K562 (cell line): ENCODE measurements at regions not wholly inside any gene's neighbourhood (a gene's known extent, or its start where the extent isn't known, plus 50 kb on each side); places are given as distances from the start of the nearest gene placed in this dataset.

Experiments used
- ATAC-seq: fragments of 200-7000 bp; cut with Tn5 transposase; 3 replicates; pipeline ENCODE4 v1.9.1; 2020; ENCODE audit warnings: moderate library complexity
- BruUV-seq: library from RNA; stranded (reverse); fragments of 400-500 nt; replicated peaks from 2 replicates; lab custom pipeline; 2021; lab: Mats Ljungman, UMichigan
- CTCF ChIA-PET: fragments of 300-600 bp; formaldehyde crosslinking; extraction: SDS; loops from one replicate; lab custom pipeline; 2021; ENCODE audit warnings: low intra/inter-chr PET ratio; lab: Yijun Ruan, JAX
- POLR2A ChIA-PET: fragments of 300-600, 350-650 bp; sonication (Branson Sonifier 250); formaldehyde crosslinking; extraction: SDS; loops from one replicate; lab custom pipeline; 2021; ENCODE audit warnings: antibody characterized with exemption, inconsistent platforms; lab: Yijun Ruan, JAX
- DNase-seq, 4 experiments: peaks; one replicate each; pipeline versions ENCODE4 v3.0.0 to v3.0.0-alpha.2; 2011 to 2018; ENCODE audit warnings: low spot score in 3 of 4, mixed read lengths in 3 of 4; ENCODE audit errors: extremely low read depth in 1 of 4
- FAIRE-seq: peaks from 2 replicates; lab custom pipeline; 2011; peaks lifted over from hg19 to GRCh38; lab: Jason Lieb, UNC
- H2AFZ ChIP-seq: 2 replicates; pipeline ENCODE4 v1.6.0; 2011; ENCODE audit warnings: low read depth, low read length, control low read depth, inconsistent platforms
- H3K27ac ChIP-seq: fragments of 200-600 bp; 3 replicates; pipeline ENCODE4 v1.8.0; 2011; ENCODE audit warnings: low read depth, mild to moderate bottlenecking, control low read depth, inconsistent platforms, low read length, moderate library complexity, mixed read lengths; ENCODE audit errors: extremely low read depth
- H3K27me3 ChIP-seq, 2 experiments: fragments of 300-600 bp in 1 of 2; 2 replicates in 1 of 2; 3 replicates in 1 of 2; pipeline versions ENCODE4 v1.6.0 to v1.8.0; 2011; ENCODE audit warnings: inconsistent platforms in 2 of 2, low read length in 2 of 2, mild to moderate bottlenecking in 1 of 2, mixed read lengths in 1 of 2, moderate library complexity in 1 of 2; ENCODE audit not compliant: control insufficient read depth in 2 of 2, insufficient read depth in 2 of 2
- H3K36me3 ChIP-seq: fragments of 300-600 bp; 3 replicates; pipeline ENCODE4 v1.8.0; 2011; ENCODE audit warnings: mild to moderate bottlenecking, low read length, inconsistent platforms; ENCODE audit not compliant: control insufficient read depth, insufficient read depth
- H3K4me1 ChIP-seq, 2 experiments: fragments of 200-600 bp in 1 of 2; replicated peaks in 1 of 2; 2 replicates in 1 of 2; 3 replicates in 1 of 2; pipeline versions ENCODE4 v1.5.1 to v1.8.0; 2011; ENCODE audit warnings: inconsistent platforms in 2 of 2, low read length in 2 of 2, mild to moderate bottlenecking in 1 of 2, mixed read lengths in 1 of 2, moderate library complexity in 1 of 2; ENCODE audit not compliant: control insufficient read depth in 2 of 2, insufficient read depth in 2 of 2
- H3K4me2 ChIP-seq: 2 replicates; pipeline ENCODE4 v1.6.1; 2011; ENCODE audit warnings: low read length, control low read depth, inconsistent platforms, mixed read lengths; ENCODE audit not compliant: insufficient read depth
- H3K4me3 ChIP-seq: fragments of 200-600 bp; sonication (generic), shearing (Covaris generic); 2 replicates; pipeline ENCODE4 v1.5.1; 2016; ENCODE audit warnings: control low read depth, inconsistent platforms
- H3K79me2 ChIP-seq: fragments of 200-600 bp; 3 replicates; pipeline ENCODE4 v1.8.0; 2011; ENCODE audit warnings: low read length, inconsistent platforms; ENCODE audit not compliant: control insufficient read depth, insufficient read depth
- H3K9ac ChIP-seq, 2 experiments: 2 replicates each; pipeline versions ENCODE4 v1.6.0 to v1.6.1; 2011; ENCODE audit warnings: low read depth in 2 of 2, low read length in 2 of 2, control low read depth in 1 of 2, inconsistent platforms in 1 of 2, mild to moderate bottlenecking in 1 of 2, mixed read lengths in 1 of 2; ENCODE audit not compliant: insufficient read depth in 1 of 2
- H3K9me1 ChIP-seq: one replicate; pipeline ENCODE4 v1.6.0; 2011; ENCODE audit warnings: inconsistent platforms, mild to moderate bottlenecking, low read length, moderate library complexity; ENCODE audit not compliant: control insufficient read depth, insufficient read depth
- H3K9me3 ChIP-seq: replicated peaks from 2 replicates; pipeline ENCODE4 v1.5.1; 2011; ENCODE audit warnings: low read depth, low read length, inconsistent platforms; ENCODE audit not compliant: control insufficient read depth, insufficient read depth
- H4K20me1 ChIP-seq: replicated peaks from 2 replicates; pipeline ENCODE4 v1.6.1; 2011; ENCODE audit warnings: low read length, inconsistent platforms, mixed read lengths; ENCODE audit not compliant: control insufficient read depth, insufficient read depth
- HMGXB4 ChIP-seq: sonication (generic); formaldehyde crosslinking; IDR thresholded peaks from 2 replicates; pipeline ENCODE4 v1.8.1; 2023; ENCODE audit warnings: mild to moderate bottlenecking, missing genetic modification reagents
- NFIX ChIP-seq: fragments of 250-450 bp; sonication (Bioruptor Pico); IDR thresholded peaks from 2 replicates; pipeline ENCODE4 v1.4.0; 2020; ENCODE audit warnings: low read depth, mild to moderate bottlenecking, moderate library complexity
- REST ChIP-seq, 2 experiments: fragments of 450-650 bp; formaldehyde crosslinking in 1 of 2; IDR thresholded peaks; 2 replicates each; pipeline versions ENCODE4 v1.4.0 to v1.6.1; 2014 to 2020; ENCODE audit warnings: mild to moderate bottlenecking in 2 of 2, borderline replicate concordance in 1 of 2, low read depth in 1 of 2
- TRIM28 ChIP-seq: fragments of 450-650 bp; IDR thresholded peaks from 2 replicates; pipeline ENCODE4 v1.6.1; 2017
- ZNF41 ChIP-seq: fragments of 250-450 bp; sonication (Bioruptor Pico); conservative IDR thresholded peaks from 2 replicates; pipeline ENCODE4 v1.4.0; 2020; ENCODE audit warnings: mild to moderate bottlenecking
- in situ Hi-C: fragments of 300-500 bp; cut with MboI; formaldehyde crosslinking; loops from 4 replicates; pipeline ENCODE4 v1.15.0; 2018; ENCODE audit warnings: inconsistent platforms, mixed read lengths
- intact Hi-C: fragments of 100-400 bp; cut with micrococcal nuclease; formaldehyde crosslinking; loops from 2 replicates; pipeline ENCODE4 v1.14.2; 2022
- TF ChIP-seq, protein P1 (sequence below): fragments of 200-400 bp; formaldehyde crosslinking; IDR thresholded peaks from 2 replicates; pipeline ENCODE4 v1.6.1; 2017; ENCODE audit warnings: mild to moderate bottlenecking, low read depth, low read length, moderate library complexity
- TF ChIP-seq, protein P2 (sequence below): sonication (generic); formaldehyde crosslinking; IDR thresholded peaks from 2 replicates; pipeline ENCODE4 v1.8.1; 2023; ENCODE audit warnings: mild to moderate bottlenecking, missing genetic modification reagents

- in situ Hi-C loops (no loop called here), intact Hi-C loops (loop anchor here (5.0 to 10.0 kb wide), 3 partner anchors 66 to 236 kb away; no protein-coding TSS in a partner anchor)
- Histone ChIP-seq H3K27ac (no peak overlapping the region), H3K27me3 (no peaks in the 10 kb centered on the region), H2AFZ (no peak overlapping the region), H3K4me1 (peaks cover 0 to 6% of the 10 kb centered on the region in 2 experiments; a peak in 3 of 5 replicates), H3K9ac (no peak overlapping the region), H3K4me3 (no peak overlapping the region), H4K20me1 (no peaks in the 10 kb centered on the region), H3K4me2 (no peak overlapping the region), H3K79me2 (no peaks in the 10 kb centered on the region), H3K9me1 (no peaks in the 10 kb centered on the region), H3K9me3 (no peaks in the 10 kb centered on the region), H3K36me3 (no peaks in the 10 kb centered on the region)
- CTCF ChIA-PET, result interaction anchor here (0.6 kb wide), 1 partner anchor 19 kb away, joined by 4 read pairs; no protein-coding TSS in a partner anchor
- no peak for DNase-seq
- POLR2A ChIA-PET, result no interaction called here
- no peak for FAIRE-seq
- no peak for ATAC-seq
- BruUV-seq, result no TSS peak
- TF ChIP-seq, protein P1, sequence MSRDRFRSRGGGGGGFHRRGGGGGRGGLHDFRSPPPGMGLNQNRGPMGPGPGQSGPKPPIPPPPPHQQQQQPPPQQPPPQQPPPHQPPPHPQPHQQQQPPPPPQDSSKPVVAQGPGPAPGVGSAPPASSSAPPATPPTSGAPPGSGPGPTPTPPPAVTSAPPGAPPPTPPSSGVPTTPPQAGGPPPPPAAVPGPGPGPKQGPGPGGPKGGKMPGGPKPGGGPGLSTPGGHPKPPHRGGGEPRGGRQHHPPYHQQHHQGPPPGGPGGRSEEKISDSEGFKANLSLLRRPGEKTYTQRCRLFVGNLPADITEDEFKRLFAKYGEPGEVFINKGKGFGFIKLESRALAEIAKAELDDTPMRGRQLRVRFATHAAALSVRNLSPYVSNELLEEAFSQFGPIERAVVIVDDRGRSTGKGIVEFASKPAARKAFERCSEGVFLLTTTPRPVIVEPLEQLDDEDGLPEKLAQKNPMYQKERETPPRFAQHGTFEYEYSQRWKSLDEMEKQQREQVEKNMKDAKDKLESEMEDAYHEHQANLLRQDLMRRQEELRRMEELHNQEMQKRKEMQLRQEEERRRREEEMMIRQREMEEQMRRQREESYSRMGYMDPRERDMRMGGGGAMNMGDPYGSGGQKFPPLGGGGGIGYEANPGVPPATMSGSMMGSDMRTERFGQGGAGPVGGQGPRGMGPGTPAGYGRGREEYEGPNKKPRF, result no peak
- TF ChIP-seq ZNF41 (no peak), REST (IDR thresholded peaks at IDR 0.05; ENCODE audit: borderline replicate concordance) (no peak), REST (CRISPR knock-in tag; IDR thresholded peaks at IDR 0.05; ENCODE audit: low read depth) (no peak), TRIM28 (no peak), HMGXB4 (CRISPR knock-in tag) (no peak), NFIX (CRISPR knock-in tag) (no peak)
- TF ChIP-seq, protein P2, sequence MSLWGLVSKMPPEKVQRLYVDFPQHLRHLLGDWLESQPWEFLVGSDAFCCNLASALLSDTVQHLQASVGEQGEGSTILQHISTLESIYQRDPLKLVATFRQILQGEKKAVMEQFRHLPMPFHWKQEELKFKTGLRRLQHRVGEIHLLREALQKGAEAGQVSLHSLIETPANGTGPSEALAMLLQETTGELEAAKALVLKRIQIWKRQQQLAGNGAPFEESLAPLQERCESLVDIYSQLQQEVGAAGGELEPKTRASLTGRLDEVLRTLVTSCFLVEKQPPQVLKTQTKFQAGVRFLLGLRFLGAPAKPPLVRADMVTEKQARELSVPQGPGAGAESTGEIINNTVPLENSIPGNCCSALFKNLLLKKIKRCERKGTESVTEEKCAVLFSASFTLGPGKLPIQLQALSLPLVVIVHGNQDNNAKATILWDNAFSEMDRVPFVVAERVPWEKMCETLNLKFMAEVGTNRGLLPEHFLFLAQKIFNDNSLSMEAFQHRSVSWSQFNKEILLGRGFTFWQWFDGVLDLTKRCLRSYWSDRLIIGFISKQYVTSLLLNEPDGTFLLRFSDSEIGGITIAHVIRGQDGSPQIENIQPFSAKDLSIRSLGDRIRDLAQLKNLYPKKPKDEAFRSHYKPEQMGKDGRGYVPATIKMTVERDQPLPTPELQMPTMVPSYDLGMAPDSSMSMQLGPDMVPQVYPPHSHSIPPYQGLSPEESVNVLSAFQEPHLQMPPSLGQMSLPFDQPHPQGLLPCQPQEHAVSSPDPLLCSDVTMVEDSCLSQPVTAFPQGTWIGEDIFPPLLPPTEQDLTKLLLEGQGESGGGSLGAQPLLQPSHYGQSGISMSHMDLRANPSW (CRISPR knock-in tag), result no peak
Measured at GRCh38 chr16:80082906-80083305, 457.9 kb upstream of the DYNLRB2 start.
